ENCODE measurements at regions not wholly inside any gene's neighbourhood (a gene's known extent, or its start where the extent isn't known, plus 50 kb on each side); places are given as distances from the start of the nearest gene placed in this dataset.

DNA sequence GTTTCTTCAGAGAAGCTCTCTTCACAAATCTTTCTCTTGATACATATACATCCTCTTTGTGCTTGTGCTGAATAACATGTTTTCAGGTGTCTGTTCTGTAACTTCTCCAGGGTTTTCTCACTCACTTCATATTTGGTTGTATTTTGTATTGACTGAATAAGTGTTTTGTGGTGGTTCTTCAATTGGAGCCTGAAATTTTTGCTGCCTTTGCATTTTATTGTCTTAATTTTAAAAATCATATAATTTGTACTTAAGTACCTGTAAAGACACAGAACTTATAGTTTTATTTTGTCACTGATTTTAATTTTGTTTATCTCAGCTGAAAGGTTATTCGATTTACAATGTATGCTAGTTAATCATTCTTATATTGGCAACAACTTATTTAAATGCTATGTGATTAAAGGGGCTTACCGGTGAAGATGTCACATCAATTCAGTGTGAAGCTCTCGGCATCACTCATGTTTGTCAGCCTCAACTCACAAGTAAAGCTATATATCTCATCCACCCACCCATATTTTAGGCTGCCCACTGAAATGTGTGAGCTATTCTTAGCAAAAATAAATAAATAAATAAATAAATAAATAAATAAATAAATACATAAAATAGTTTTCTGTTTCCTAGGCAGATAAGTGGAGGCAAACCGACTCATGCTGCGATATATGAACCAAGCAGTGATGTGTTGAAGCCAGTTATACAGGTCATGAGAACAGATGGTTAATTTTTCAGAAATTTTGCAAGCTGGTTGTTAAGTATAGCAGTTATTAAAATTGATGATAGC lies 76.4 kb upstream of the FSTL5 start:
- 80 to 90% (median 86%) methylated on average over 5 of the region's 5 CpGs for WGBS, 5 donors
- Histone ChIP-seq H3K4me3 (no peak overlapping the region), H3K4me1 (no peaks in the 10 kb centered on the region), H3K27ac (no peak overlapping the region), H3K27me3 (replicated peaks in 1 of 7) (no peaks in the 10 kb centered on the region), H3K36me3 (no peaks in the 10 kb centered on the region), H3K9me3 (peaks cover 0 to 6% (median 0%) of the 10 kb centered on the region in 8 donors)
- TF ChIP-seq POLR2AphosphoS5 (IDR thresholded peaks at IDR 0.05): no peak
- no peak for TF ChIP-seq POLR2A (IDR thresholded peaks at IDR 0.05)
- DNase-seq: no peak
- intact Hi-C loops (cut with DNase I; ENCODE audit: low total_unique reads): no loop called here

- no peak for TF ChIP-seq POLR2AphosphoS5 (IDR thresholded peaks at IDR 0.05)
- no peak for TF ChIP-seq CTCF (IDR thresholded peaks at IDR 0.05 in 8 of 11, conservative IDR thresholded peaks at IDR 0.05 in 3 of 11)
- no peak for TF ChIP-seq POLR2A (IDR thresholded peaks at IDR 0.05)
- no peak for DNase-seq
- Histone ChIP-seq H3K4me3 (no peak overlapping the region), H3K4me1 (no peaks in the 10 kb centered on the region), H3K27ac (no peak overlapping the region), H3K36me3 (no peaks in the 10 kb centered on the region), H3K9me3 (peaks cover 0 to 7% (median 3%) of the 10 kb centered on the region in 8 donors), H3K27me3 (replicated peaks in 1 of 7) (no peaks in the 10 kb centered on the region)
- 72 to 81% (median 80%) methylated on average over 2 of the region's 2 CpGs for whole genome bisulfite sequencing, 5 donors
- intact Hi-C loops (cut with DNase I; ENCODE audit: low total_unique reads): no loop called here
These were observed 73.9 kb upstream of the FSTL5 start for GRCh38 chr4:162237676-162238075.

GRCh38 chr4:162234595-162234994 lies 70.8 kb upstream of the FSTL5 start:
- no peaks in the 10 kb centered on the region for H3K4me1 ChIP-seq
- intact Hi-C loops (cut with DNase I; ENCODE audit: low total_unique reads): no loop called here
- H3K4me3 ChIP-seq: no peak overlapping the region
- no peak for DNase-seq
- no peaks in the 10 kb centered on the region for H3K36me3 ChIP-seq
- peaks cover 0 to 14% (median 4%) of the 10 kb centered on the region in 8 donors for H3K9me3 ChIP-seq
- H3K27me3 ChIP-seq (replicated peaks in 1 of 7): no peaks in the 10 kb centered on the region
- TF ChIP-seq POLR2AphosphoS5 (IDR thresholded peaks at IDR 0.05): no peak
- no peak for TF ChIP-seq CTCF (IDR thresholded peaks at IDR 0.05 in 8 of 11, conservative IDR thresholded peaks at IDR 0.05 in 3 of 11)
- TF ChIP-seq POLR2A (IDR thresholded peaks at IDR 0.05): no peak
- 30 to 49% (median 47%) methylated on average over 3 of the region's 3 CpGs for WGBS, 5 donors
- H3K27ac ChIP-seq: no peak overlapping the region

DNA sequence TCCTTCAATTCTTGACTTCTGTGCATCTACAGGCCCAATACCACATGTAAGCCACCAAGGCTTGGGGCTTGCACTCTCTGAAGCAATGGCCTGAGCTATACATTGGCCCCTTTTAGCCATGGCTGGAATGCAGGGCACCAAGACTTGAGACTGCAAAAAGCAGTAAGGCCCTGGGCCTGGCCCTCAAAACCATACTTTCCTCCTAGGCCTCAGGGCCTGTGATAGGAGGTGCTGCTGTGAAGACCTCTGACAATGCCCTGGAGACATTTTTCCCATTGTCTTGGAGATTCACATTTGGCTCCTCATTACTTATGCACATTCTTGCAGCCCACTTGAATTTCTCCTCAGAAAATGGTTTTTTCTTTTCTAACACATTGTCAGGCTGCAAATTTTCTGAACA lies 68.5 kb upstream of the FSTL5 start:
- no peaks in the 10 kb centered on the region for H3K27me3 ChIP-seq (replicated peaks in 1 of 7)
- TF ChIP-seq CTCF (IDR thresholded peaks at IDR 0.05 in 8 of 11, conservative IDR thresholded peaks at IDR 0.05 in 3 of 11) (no peak), POLR2AphosphoS5 (IDR thresholded peaks at IDR 0.05) (no peak), POLR2A (IDR thresholded peaks at IDR 0.05) (no peak)
- no peak overlapping the region for H3K27ac ChIP-seq
- H3K36me3 ChIP-seq: no peaks in the 10 kb centered on the region
- no peak for DNase-seq
- peaks cover 0 to 14% (median 4%) of the 10 kb centered on the region in 8 donors for H3K9me3 ChIP-seq
- H3K4me1 ChIP-seq: no peaks in the 10 kb centered on the region
- intact Hi-C loops (cut with DNase I; ENCODE audit: low total_unique reads): no loop called here
- H3K4me3 ChIP-seq: no peak overlapping the region

Data from spleen (tissue), 11 donors.